OCI-LY3 (cell line): ENCODE measurements at regions not wholly inside any gene's neighbourhood (a gene's known extent, or its start where the extent isn't known, plus 50 kb on each side); places are given as distances from the start of the nearest gene placed in this dataset.

Experiments
- H2AFZ ChIP-seq: fragments of 200-600, 300-600 bp; shearing (Covaris generic); 2 replicates; pipeline ENCODE4 v1.6.0; 2014; ENCODE audit warnings: antibody characterized with exemption, low read depth, low read length
- H3K27ac ChIP-seq: fragments of 200-600, 300-600 bp; sonication (generic); 2 replicates; pipeline ENCODE4 v1.5.1; 2014; ENCODE audit warnings: mild to moderate bottlenecking, low read length, moderate library complexity, mixed read lengths
- H3K27me3 ChIP-seq: fragments of 200-600, 300-600 bp; sonication (generic); 2 replicates; pipeline ENCODE4 v1.6.1; 2014; ENCODE audit warnings: low read depth, low read length, mixed read lengths
- H3K36me3 ChIP-seq: fragments of 200-600, 300-600 bp; sonication (generic); replicated peaks from 2 replicates; pipeline ENCODE3; 2014; ENCODE audit warnings: low read depth, low read length, mixed read lengths
- H3K4me1 ChIP-seq: fragments of 300-600, 200-600 bp; sonication (generic); 2 replicates; pipeline ENCODE4 v1.6.1; 2014; ENCODE audit warnings: low read length, mixed read lengths
- H3K4me2 ChIP-seq: fragments of 200-600, 300-600 bp; sonication (generic); 2 replicates; pipeline ENCODE4 v1.6.1; 2014; ENCODE audit warnings: low read length, mixed read lengths
- H3K4me3 ChIP-seq: fragments of 300-600, 200-600 bp; sonication (generic); 2 replicates; pipeline ENCODE4 v1.5.1; 2014; ENCODE audit warnings: antibody characterized with exemption, mild to moderate bottlenecking, low read length, moderate library complexity
- H3K79me2 ChIP-seq: fragments of 300-600, 200-600 bp; shearing (Covaris generic); 2 replicates; pipeline ENCODE4 v1.6.1; 2014; ENCODE audit warnings: mild to moderate bottlenecking, low read length, mixed read lengths
- H3K9ac ChIP-seq: fragments of 300-600, 200-600 bp; shearing (Covaris generic); 2 replicates; pipeline ENCODE4 v1.6.0; 2014; ENCODE audit warnings: mild to moderate bottlenecking, low read length, moderate library complexity
- H3K9me3 ChIP-seq: fragments of 200-600, 300-600 bp; shearing (Covaris generic); 2 replicates; pipeline ENCODE4 v1.6.1; 2014; ENCODE audit warnings: low read length, mixed read lengths; ENCODE audit not compliant: insufficient read depth
- H4K20me1 ChIP-seq: fragments of 200-600, 300-600 bp; sonication (generic); 2 replicates; pipeline ENCODE4 v1.6.1; 2016; ENCODE audit warnings: low read length, mixed read lengths; ENCODE audit not compliant: insufficient read depth
- CTCF ChIP-seq: fragments of 200-600, 300-600 bp; sonication (generic); IDR thresholded peaks from 2 replicates; pipeline ENCODE4 v1.5.1; 2014; ENCODE audit warnings: antibody characterized with exemption, low read length, low read depth
- EZH2phosphoT487 ChIP-seq: fragments of 200-600 bp; shearing (Covaris generic); IDR thresholded peaks from 2 replicates; pipeline ENCODE4 v1.6.1; 2018; ENCODE audit warnings: antibody characterized with exemption, mixed run types, low read depth

- Histone ChIP-seq H4K20me1 (no peaks in the 10 kb centered on the region), H3K4me2 (no peak overlapping the region), H3K27ac (no peak overlapping the region), H2AFZ (no peak overlapping the region), H3K9me3 (no peaks in the 10 kb centered on the region), H3K4me1 (no peaks in the 10 kb centered on the region), H3K9ac (no peak overlapping the region), H3K79me2 (no peaks in the 10 kb centered on the region), H3K27me3 (no peaks in the 10 kb centered on the region), H3K4me3 (no peak overlapping the region), H3K36me3 (no peaks in the 10 kb centered on the region)
- no peak for TF ChIP-seq EZH2phosphoT487
Observed at GRCh38 chr15:93562395-93563123, 473.5 kb upstream of the RGMA start.

GRCh38 chr15:93557696-93558095, 468.7 kb upstream of the RGMA start:
- no peak for TF ChIP-seq CTCF
- no peak for TF ChIP-seq EZH2phosphoT487
- Histone ChIP-seq H3K36me3 (no peaks in the 10 kb centered on the region), H3K79me2 (no peaks in the 10 kb centered on the region), H3K4me2 (no peak overlapping the region), H3K9ac (no peak overlapping the region), H3K27me3 (no peaks in the 10 kb centered on the region), H3K27ac (no peak overlapping the region), H4K20me1 (no peaks in the 10 kb centered on the region), H3K4me3 (no peak overlapping the region), H2AFZ (no peak overlapping the region), H3K9me3 (no peaks in the 10 kb centered on the region), H3K4me1 (no peaks in the 10 kb centered on the region)

GRCh38 chr15:93553167-93553935, 464.3 kb upstream of the RGMA start:
- H3K79me2 ChIP-seq: no peaks in the 10 kb centered on the region
- no peak overlapping the region for H3K4me2 ChIP-seq
- no peak overlapping the region for H2AFZ ChIP-seq
- no peaks in the 10 kb centered on the region for H4K20me1 ChIP-seq
- no peak overlapping the region for H3K27ac ChIP-seq
- TF ChIP-seq EZH2phosphoT487 (no peak), CTCF (no peak)
- H3K4me1 ChIP-seq: no peaks in the 10 kb centered on the region
- H3K4me3 ChIP-seq: no peak overlapping the region
- no peak overlapping the region for H3K9ac ChIP-seq
- H3K27me3 ChIP-seq: no peaks in the 10 kb centered on the region
- H3K9me3 ChIP-seq: no peaks in the 10 kb centered on the region
- H3K36me3 ChIP-seq: no peaks in the 10 kb centered on the region

GRCh38 chr15:93543093-93543492, 454.1 kb upstream of the RGMA start:
- Histone ChIP-seq H3K4me1 (no peaks in the 10 kb centered on the region), H3K27ac (no peak overlapping the region), H4K20me1 (no peaks in the 10 kb centered on the region), H3K27me3 (no peaks in the 10 kb centered on the region), H3K79me2 (no peaks in the 10 kb centered on the region), H3K36me3 (no peaks in the 10 kb centered on the region), H2AFZ (no peak overlapping the region), H3K4me2 (no peak overlapping the region), H3K9me3 (0 out of 2 replicates have a peak, but pooled peaks cover 5% of the 10 kb centered on the region), H3K9ac (no peak overlapping the region), H3K4me3 (no peak overlapping the region)
- no peak for TF ChIP-seq EZH2phosphoT487
- TF ChIP-seq CTCF: no peak
